BLaER1 (cell line): ENCODE measurements at regions not wholly inside any gene's neighbourhood (a gene's known extent, or its start where the extent isn't known, plus 50 kb on each side); places are given as distances from the start of the nearest gene placed in this dataset.

Source experiments
- H3K27ac ChIP-seq: shearing (Covaris generic); formaldehyde crosslinking; 2 replicates; pipeline ENCODE4 v1.8.1; 2022
- H3K27me3 ChIP-seq: shearing (Covaris generic); formaldehyde crosslinking; 2 replicates; pipeline ENCODE4 v1.8.1; 2022
- H3K36me3 ChIP-seq: shearing (Covaris generic); formaldehyde crosslinking; 2 replicates; pipeline ENCODE4 v1.8.1; 2022
- H3K4me1 ChIP-seq: shearing (Covaris generic); formaldehyde crosslinking; 2 replicates; pipeline ENCODE4 v1.8.1; 2022
- H3K4me2 ChIP-seq: shearing (Covaris generic); formaldehyde crosslinking; 2 replicates; pipeline ENCODE4 v1.8.1; 2022
- H3K4me3 ChIP-seq: shearing (Covaris generic); formaldehyde crosslinking; 2 replicates; pipeline ENCODE4 v1.8.1; 2022
- H3K9ac ChIP-seq: shearing (Covaris generic); formaldehyde crosslinking; 2 replicates; pipeline ENCODE4 v1.8.1; 2022
- H3K9me3 ChIP-seq: shearing (Covaris generic); formaldehyde crosslinking; 2 replicates; pipeline ENCODE4 v1.8.1; 2022
- H4K20me1 ChIP-seq: shearing (Covaris generic); formaldehyde crosslinking; 2 replicates; pipeline ENCODE4 v1.8.1; 2022
- Cebpa-rat ChIP-seq: shearing (Covaris generic); IDR thresholded peaks from 2 replicates; pipeline ENCODE4 v1.8.1; 2022

DNA sequence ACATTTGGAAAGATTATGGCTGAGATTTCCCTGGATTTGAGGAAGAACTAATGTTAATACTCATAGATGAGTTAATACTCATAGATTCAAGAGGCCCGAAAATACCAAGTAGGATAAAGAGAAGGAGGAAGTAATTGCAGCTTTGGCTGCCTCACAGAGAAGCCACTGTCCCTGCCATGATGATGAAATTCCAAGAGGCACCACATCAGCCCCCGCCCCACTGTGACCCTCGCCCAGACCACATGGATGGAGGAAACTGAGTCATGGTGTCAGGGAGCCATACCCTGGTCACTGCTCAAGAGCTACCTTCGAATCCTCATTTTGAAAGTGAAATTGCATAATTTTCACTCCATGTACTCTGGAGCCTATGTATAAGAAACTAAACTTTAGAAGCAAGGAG lies 57.6 kb upstream of the SLC22A11 start:
- no peaks in the 10 kb centered on the region for H3K36me3 ChIP-seq
- peak overlapping the region; percentile 42 for H3K4me2 ChIP-seq
- peaks cover 9% of the 10 kb centered on the region; the same call in 1 of the 2 replicates for H3K9me3 ChIP-seq
- no peak overlapping the region for H3K9ac ChIP-seq
- no peaks in the 10 kb centered on the region for H4K20me1 ChIP-seq
- no peaks in the 10 kb centered on the region for H3K27me3 ChIP-seq
- peak overlapping the region; percentile 52 for H3K27ac ChIP-seq
- H3K4me3 ChIP-seq, result no peak overlapping the region
- peaks cover 54% of the 10 kb centered on the region for H3K4me1 ChIP-seq
- TF ChIP-seq Cebpa-rat, result no peak

GRCh38 chr11:64499261-64500004 lies 56.3 kb upstream of the SLC22A11 start:
- H3K9ac ChIP-seq, result peak overlapping the region; percentile 43

DNA sequence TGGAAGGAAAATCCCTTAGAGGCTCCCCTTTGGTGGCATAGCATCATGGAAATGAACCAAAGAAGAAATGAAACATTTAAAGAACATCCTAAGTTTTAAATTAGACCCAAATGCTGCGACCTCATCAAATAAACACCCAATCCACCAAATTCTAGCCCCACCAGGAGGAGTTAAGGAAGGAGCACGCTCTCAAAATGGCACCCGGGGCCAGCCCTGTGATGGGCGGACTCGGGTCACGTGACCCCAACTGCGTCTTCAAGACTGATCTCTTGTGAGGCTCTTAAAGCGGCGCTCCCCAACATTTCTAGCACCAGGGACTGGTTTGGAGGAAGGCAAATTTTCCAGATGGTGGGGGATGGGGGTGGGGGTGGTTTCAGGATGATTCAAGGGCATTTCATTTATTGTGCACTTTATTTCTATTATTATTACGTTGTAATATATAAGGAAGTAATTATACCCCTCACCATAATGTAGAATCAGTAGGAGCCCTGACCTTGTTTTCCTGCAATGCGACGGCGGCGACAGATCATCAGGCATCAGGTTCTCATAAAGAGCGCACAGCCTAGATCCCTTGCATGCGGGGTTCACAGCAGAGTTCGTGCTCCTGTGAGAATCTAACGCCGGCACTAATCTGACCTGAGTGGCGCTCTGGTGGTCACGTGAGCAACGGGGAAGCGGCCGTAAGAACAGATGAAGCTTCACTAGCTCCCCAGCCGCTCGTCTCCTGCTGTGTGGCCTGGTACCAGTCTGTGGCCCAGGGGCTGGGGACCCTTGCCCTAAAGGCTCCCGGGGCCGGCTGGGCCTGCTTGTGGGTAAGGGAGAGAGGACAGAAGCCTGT lies 55.3 kb upstream of the SLC22A11 start:
- H3K9me3 ChIP-seq, result peaks cover 16% of the 10 kb centered on the region
- no peak overlapping the region for H3K4me3 ChIP-seq
- H3K27ac ChIP-seq, result peak overlapping the region; percentile 77
- H3K9ac ChIP-seq, result no peak overlapping the region
- peak overlapping the region; percentile 70 for H3K4me2 ChIP-seq
- H3K4me1 ChIP-seq, result peaks cover 48% of the 10 kb centered on the region
- peaks cover 6% of the 10 kb centered on the region; the same call in 1 of the 2 replicates for H3K36me3 ChIP-seq
- no peaks in the 10 kb centered on the region for H4K20me1 ChIP-seq
- no peaks in the 10 kb centered on the region for H3K27me3 ChIP-seq
- TF ChIP-seq Cebpa-rat, result no peak

More at GRCh38 chr11:64499261-64500004, 56.3 kb upstream of the SLC22A11 start:
- Histone ChIP-seq H3K9me3 (peaks cover 8% of the 10 kb centered on the region), H3K4me1 (peaks cover 48% of the 10 kb centered on the region), H3K27me3 (no peaks in the 10 kb centered on the region), H3K4me3 (peak overlapping the region; percentile 40), H4K20me1 (no peaks in the 10 kb centered on the region), H3K27ac (peak overlapping the region; percentile 80), H3K4me2 (peak overlapping the region; percentile 70), H3K36me3 (no peaks in the 10 kb centered on the region)
- TF ChIP-seq Cebpa-rat, result no peak

DNA sequence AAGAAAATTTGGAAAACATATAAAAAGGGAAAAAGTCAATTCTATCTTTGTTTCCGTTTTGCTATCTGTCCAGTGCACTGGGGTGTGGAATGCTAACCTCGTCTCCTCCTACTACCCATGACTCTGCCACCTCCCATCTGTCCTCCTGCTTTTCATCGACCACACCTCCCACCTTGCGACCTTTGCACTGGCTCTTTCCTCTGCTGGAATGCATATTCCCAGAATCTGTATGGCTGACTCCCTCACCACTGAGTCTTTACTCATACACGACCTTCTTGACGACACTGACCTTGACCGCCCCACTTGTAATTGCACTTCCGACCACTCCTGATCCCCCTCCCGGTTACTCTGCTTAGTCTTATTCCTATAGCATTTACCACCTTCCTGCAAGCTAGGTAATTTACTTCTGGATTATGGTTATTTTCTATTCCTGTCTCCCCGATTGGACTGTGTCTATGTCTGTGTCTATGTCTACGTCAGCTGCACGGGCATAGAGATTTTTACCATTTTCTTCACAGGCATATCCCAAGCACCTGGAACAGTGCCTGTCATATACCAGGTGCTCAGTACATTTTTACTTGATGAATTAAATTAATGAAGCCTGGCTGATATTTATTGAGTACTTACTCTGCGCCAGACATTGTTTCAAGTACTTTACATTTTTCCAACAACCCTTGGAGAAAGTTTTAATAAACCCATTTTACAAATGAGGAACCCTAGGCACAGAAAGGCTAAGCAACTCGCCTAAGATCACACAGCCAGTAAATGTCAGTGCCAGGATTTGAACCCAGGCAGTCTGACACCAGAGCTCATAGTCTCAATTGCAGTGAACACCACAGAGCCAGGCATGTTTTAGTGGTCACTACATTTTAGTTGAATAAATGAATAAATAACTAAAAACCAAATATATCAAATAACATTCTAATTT lies 54.0 kb upstream of the SLC22A11 start:
- H3K4me2 ChIP-seq, result peak overlapping the region; percentile 70
- peak overlapping the region; percentile 41; the same call in 1 of the 2 replicates for H3K27ac ChIP-seq
- H3K4me1 ChIP-seq, result peaks cover 56% of the 10 kb centered on the region

GRCh38 chr11:64502634-64503033 lies 53.1 kb upstream of the SLC22A11 start:
- Histone ChIP-seq H3K4me1 (peaks cover 56% of the 10 kb centered on the region), H3K4me3 (no peak overlapping the region), H3K27ac (no peak overlapping the region), H3K9ac (no peak overlapping the region), H3K36me3 (peaks cover 6% of the 10 kb centered on the region; the same call in 1 of the 2 replicates), H3K27me3 (no peaks in the 10 kb centered on the region), H3K4me2 (no peak overlapping the region), H3K9me3 (peaks cover 19% of the 10 kb centered on the region), H4K20me1 (no peaks in the 10 kb centered on the region)
- no peak for TF ChIP-seq Cebpa-rat

More for the DNA sequence above, 54.0 kb upstream of the SLC22A11 start:
- Histone ChIP-seq H3K4me3 (no peak overlapping the region), H4K20me1 (no peaks in the 10 kb centered on the region), H3K27me3 (no peaks in the 10 kb centered on the region), H3K36me3 (peaks cover 6% of the 10 kb centered on the region; the same call in 1 of the 2 replicates), H3K9ac (no peak overlapping the region), H3K9me3 (peaks cover 22% of the 10 kb centered on the region)
- no peak for TF ChIP-seq Cebpa-rat

GRCh38 chr11:64503186-64503753 lies 52.5 kb upstream of the SLC22A11 start:
- Histone ChIP-seq H3K27ac (no peak overlapping the region; the same call in 1 of the 2 replicates), H4K20me1 (no peaks in the 10 kb centered on the region), H3K27me3 (no peaks in the 10 kb centered on the region), H3K4me2 (no peak overlapping the region), H3K9ac (no peak overlapping the region), H3K4me3 (no peak overlapping the region), H3K9me3 (peaks cover 19% of the 10 kb centered on the region), H3K36me3 (peaks cover 6% of the 10 kb centered on the region; the same call in 1 of the 2 replicates), H3K4me1 (peaks cover 54% of the 10 kb centered on the region)
- no peak for TF ChIP-seq Cebpa-rat

GRCh38 chr11:64504999-64505398 lies 50.7 kb upstream of the SLC22A11 start:
- TF ChIP-seq Cebpa-rat, result no peak
- no peak overlapping the region for H3K27ac ChIP-seq
- H3K9ac ChIP-seq, result no peak overlapping the region
- H3K4me1 ChIP-seq, result peaks cover 46% of the 10 kb centered on the region
- H3K36me3 ChIP-seq, result peaks cover 6% of the 10 kb centered on the region; the same call in 1 of the 2 replicates
- H4K20me1 ChIP-seq, result no peaks in the 10 kb centered on the region
- peaks cover 19% of the 10 kb centered on the region for H3K9me3 ChIP-seq
- no peak overlapping the region for H3K4me3 ChIP-seq
- H3K27me3 ChIP-seq, result no peaks in the 10 kb centered on the region
- H3K4me2 ChIP-seq, result no peak overlapping the region
